ENCODE measurements at regions not wholly inside any gene's neighbourhood (a gene's known extent, or its start where the extent isn't known, plus 50 kb on each side); places are given as distances from the start of the nearest gene placed in this dataset.
"Not testable (repeated sequence)": the region's sequence is repeated elsewhere in the genome, so short reads cannot be mapped to it uniquely, and the experiment has no call there.

GRCh38 chr5:30131-30530, 61.8 kb upstream of the PLEKHG4B start:
- no peak for DNase-seq (ENCODE audit: low spot score)
- no peak overlapping the region for H3K27ac ChIP-seq (ENCODE audit: poor library complexity, severe bottlenecking)
- no peaks in the 10 kb centered on the region for H3K4me1 ChIP-seq (ENCODE audit: insufficient read depth, poor library complexity, severe bottlenecking)
- peaks cover 69% of the 10 kb centered on the region for H3K27me3 ChIP-seq (ENCODE audit: insufficient read depth, poor library complexity, severe bottlenecking)
- H3K4me3 ChIP-seq (ENCODE audit: severe bottlenecking): no peak overlapping the region
- no peaks in the 10 kb centered on the region for H3K36me3 ChIP-seq (ENCODE audit: low read depth)
- ATAC-seq (ENCODE audit: low read depth): no peak
- no peaks in the 10 kb centered on the region for H3K9me3 ChIP-seq (ENCODE audit: severe bottlenecking)
- TF ChIP-seq, protein P1, sequence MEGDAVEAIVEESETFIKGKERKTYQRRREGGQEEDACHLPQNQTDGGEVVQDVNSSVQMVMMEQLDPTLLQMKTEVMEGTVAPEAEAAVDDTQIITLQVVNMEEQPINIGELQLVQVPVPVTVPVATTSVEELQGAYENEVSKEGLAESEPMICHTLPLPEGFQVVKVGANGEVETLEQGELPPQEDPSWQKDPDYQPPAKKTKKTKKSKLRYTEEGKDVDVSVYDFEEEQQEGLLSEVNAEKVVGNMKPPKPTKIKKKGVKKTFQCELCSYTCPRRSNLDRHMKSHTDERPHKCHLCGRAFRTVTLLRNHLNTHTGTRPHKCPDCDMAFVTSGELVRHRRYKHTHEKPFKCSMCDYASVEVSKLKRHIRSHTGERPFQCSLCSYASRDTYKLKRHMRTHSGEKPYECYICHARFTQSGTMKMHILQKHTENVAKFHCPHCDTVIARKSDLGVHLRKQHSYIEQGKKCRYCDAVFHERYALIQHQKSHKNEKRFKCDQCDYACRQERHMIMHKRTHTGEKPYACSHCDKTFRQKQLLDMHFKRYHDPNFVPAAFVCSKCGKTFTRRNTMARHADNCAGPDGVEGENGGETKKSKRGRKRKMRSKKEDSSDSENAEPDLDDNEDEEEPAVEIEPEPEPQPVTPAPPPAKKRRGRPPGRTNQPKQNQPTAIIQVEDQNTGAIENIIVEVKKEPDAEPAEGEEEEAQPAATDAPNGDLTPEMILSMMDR (IDR thresholded peaks at IDR 0.05; ENCODE audit: poor library complexity, severe bottlenecking): no peak

DNA sequence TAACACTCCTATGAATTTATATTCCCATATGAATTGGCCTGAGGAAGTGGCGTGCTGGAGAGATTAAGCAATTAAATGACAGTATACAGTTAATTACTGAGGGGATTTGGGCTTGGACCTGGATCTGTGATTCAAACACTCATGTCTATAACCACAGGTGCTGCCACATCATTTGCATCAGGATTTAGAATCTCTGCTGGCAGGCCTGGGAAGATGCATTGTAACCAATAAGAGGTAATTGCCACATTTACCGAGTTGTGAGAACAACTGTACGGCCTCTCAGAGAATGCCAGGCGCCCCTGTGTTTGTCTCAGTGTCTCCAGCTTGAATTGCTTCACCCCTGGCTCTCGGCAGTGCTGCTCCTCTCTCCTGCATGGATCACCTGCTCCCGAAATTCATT, 61.4 kb upstream of the PLEKHG4B start:
- not testable (repeated sequence) for H3K9me3 ChIP-seq (ENCODE audit: severe bottlenecking); H3K4me3 ChIP-seq (ENCODE audit: severe bottlenecking); H3K36me3 ChIP-seq (ENCODE audit: low read depth); ATAC-seq (ENCODE audit: low read depth); DNase-seq (ENCODE audit: low spot score); H3K4me1 ChIP-seq (ENCODE audit: insufficient read depth, poor library complexity, severe bottlenecking); H3K27ac ChIP-seq (ENCODE audit: poor library complexity, severe bottlenecking)
- peaks cover 71% of the 10 kb centered on the region for H3K27me3 ChIP-seq (ENCODE audit: insufficient read depth, poor library complexity, severe bottlenecking)

DNA sequence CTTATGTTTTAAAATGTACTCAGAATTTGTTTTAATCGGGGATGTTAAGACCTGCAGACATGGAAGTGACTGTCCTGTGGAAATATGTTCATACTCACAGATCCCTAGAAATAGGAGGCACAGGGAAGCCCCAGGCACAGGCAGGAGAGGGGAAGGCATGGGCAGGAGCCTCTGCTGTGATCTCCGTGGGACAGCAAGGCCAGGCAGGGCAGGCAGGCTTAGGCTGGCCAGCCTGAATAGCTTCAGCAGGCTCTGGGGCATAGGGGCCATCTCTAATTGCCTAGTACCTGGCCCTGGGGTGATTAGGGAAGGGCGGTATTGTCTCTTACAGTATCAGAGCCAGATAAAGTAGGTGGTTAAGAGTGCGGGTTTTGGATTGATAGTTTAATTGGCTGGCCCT, 59.8 kb upstream of the PLEKHG4B start:
- DNase-seq (ENCODE audit: low spot score) (no peak), ATAC-seq (ENCODE audit: low read depth) (no peak)
- H3K4me3 ChIP-seq (ENCODE audit: severe bottlenecking): no peak overlapping the region
- H3K36me3 ChIP-seq (ENCODE audit: low read depth): no peaks in the 10 kb centered on the region
- H3K27ac ChIP-seq (ENCODE audit: poor library complexity, severe bottlenecking): no peak overlapping the region
- H3K27me3 ChIP-seq (ENCODE audit: insufficient read depth, poor library complexity, severe bottlenecking): peaks cover 69% of the 10 kb centered on the region
- no peaks in the 10 kb centered on the region for H3K9me3 ChIP-seq (ENCODE audit: severe bottlenecking)
- H3K4me1 ChIP-seq (ENCODE audit: insufficient read depth, poor library complexity, severe bottlenecking): no peaks in the 10 kb centered on the region
- TF ChIP-seq, protein P1 (IDR thresholded peaks at IDR 0.05; ENCODE audit: poor library complexity, severe bottlenecking): no peak

- ATAC-seq (ENCODE audit: low read depth); H3K4me1 ChIP-seq (ENCODE audit: insufficient read depth, poor library complexity, severe bottlenecking); DNase-seq (ENCODE audit: low spot score); H3K9me3 ChIP-seq (ENCODE audit: severe bottlenecking); H3K4me3 ChIP-seq (ENCODE audit: severe bottlenecking); H3K27ac ChIP-seq (ENCODE audit: poor library complexity, severe bottlenecking); H3K36me3 ChIP-seq (ENCODE audit: low read depth): not testable (repeated sequence)
- peaks cover 80% of the 10 kb centered on the region for H3K27me3 ChIP-seq (ENCODE audit: insufficient read depth, poor library complexity, severe bottlenecking)
Measured at GRCh38 chr5:35521-35920, 56.4 kb upstream of the PLEKHG4B start.

GRCh38 chr5:37207-37606, 54.8 kb upstream of the PLEKHG4B start:
- not testable (repeated sequence) for H3K36me3 ChIP-seq (ENCODE audit: low read depth); ATAC-seq (ENCODE audit: low read depth); H3K9me3 ChIP-seq (ENCODE audit: severe bottlenecking); DNase-seq (ENCODE audit: low spot score); H3K4me3 ChIP-seq (ENCODE audit: severe bottlenecking); H3K27ac ChIP-seq (ENCODE audit: poor library complexity, severe bottlenecking); H3K4me1 ChIP-seq (ENCODE audit: insufficient read depth, poor library complexity, severe bottlenecking)
- H3K27me3 ChIP-seq (ENCODE audit: insufficient read depth, poor library complexity, severe bottlenecking): peaks cover 73% of the 10 kb centered on the region

- no peaks in the 10 kb centered on the region for H3K36me3 ChIP-seq (ENCODE audit: low read depth)
- DNase-seq (ENCODE audit: low spot score) (no peak), ATAC-seq (ENCODE audit: low read depth) (peak; percentile 85)
- TF ChIP-seq, protein P1 (IDR thresholded peaks at IDR 0.05; ENCODE audit: poor library complexity, severe bottlenecking): no peak
- H3K4me3 ChIP-seq (ENCODE audit: severe bottlenecking): no peak overlapping the region
- H3K4me1 ChIP-seq (ENCODE audit: insufficient read depth, poor library complexity, severe bottlenecking): no peaks in the 10 kb centered on the region
- no peak overlapping the region for H3K27ac ChIP-seq (ENCODE audit: poor library complexity, severe bottlenecking)
- peaks cover 50% of the 10 kb centered on the region for H3K27me3 ChIP-seq (ENCODE audit: insufficient read depth, poor library complexity, severe bottlenecking)
- no peaks in the 10 kb centered on the region for H3K9me3 ChIP-seq (ENCODE audit: severe bottlenecking)
Measured at GRCh38 chr5:39979-40583, 51.9 kb upstream of the PLEKHG4B start.
